MM.1S (cell line): ENCODE measurements at regions not wholly inside any gene's neighbourhood (a gene's known extent, or its start where the extent isn't known, plus 50 kb on each side); places are given as distances from the start of the nearest gene placed in this dataset.

ENCODE experiments used
- DNase-seq: peaks from one replicate; pipeline ENCODE4 v3.0.0-alpha.2; 2015
- H2AFZ ChIP-seq: fragments of 300-600 bp; sonication (generic); 2 replicates; pipeline ENCODE4 v1.6.0; 2016; ENCODE audit warnings: antibody characterized with exemption, low read length
- H3F3A ChIP-seq: fragments of 300-600 bp; sonication (generic); 2 replicates; pipeline ENCODE4 v1.6.1; 2016; ENCODE audit warnings: mild to moderate bottlenecking, antibody characterized with exemption, low read length, moderate library complexity, mixed read lengths; ENCODE audit not compliant: insufficient read depth
- H3K27ac ChIP-seq: fragments of 300-600 bp; sonication (generic); 2 replicates; pipeline ENCODE4 v1.5.1; 2016; ENCODE audit warnings: mild to moderate bottlenecking, low read length
- H3K27me3 ChIP-seq: fragments of 300-600 bp; sonication (generic); replicated peaks from 2 replicates; pipeline ENCODE4 v1.6.0; 2016; ENCODE audit warnings: low read length; ENCODE audit not compliant: insufficient read depth
- H3K36me3 ChIP-seq: fragments of 300-600 bp; sonication (generic); replicated peaks from 2 replicates; pipeline ENCODE4 v1.6.1; 2016; ENCODE audit warnings: mild to moderate bottlenecking, low read length, mixed read lengths; ENCODE audit not compliant: insufficient read depth
- H3K4me1 ChIP-seq: fragments of 300-600 bp; sonication (generic); 2 replicates; pipeline ENCODE4 v1.6.1; 2016; ENCODE audit warnings: low read length, mixed read lengths
- H3K4me2 ChIP-seq: fragments of 300-600 bp; sonication (generic); 2 replicates; pipeline ENCODE4 v1.6.0; 2016; ENCODE audit warnings: low read depth, low read length
- H3K4me3 ChIP-seq: fragments of 300-600 bp; sonication (generic); 2 replicates; pipeline ENCODE4 v1.5.1; 2016; ENCODE audit warnings: low read length, mixed read lengths
- H3K79me2 ChIP-seq: fragments of 300-600 bp; sonication (generic); 2 replicates; pipeline ENCODE4 v1.6.1; 2016; ENCODE audit warnings: mixed run types, low read length, mixed read lengths
- H3K9ac ChIP-seq: fragments of 300-600 bp; sonication (generic); 2 replicates; pipeline ENCODE4 v1.6.1; 2016; ENCODE audit warnings: low read length, mixed read lengths
- H3K9me2 ChIP-seq: fragments of 300-600 bp; sonication (generic); replicated peaks from 2 replicates; pipeline ENCODE4 v1.6.1; 2016; ENCODE audit warnings: mild to moderate bottlenecking, low read length, mixed read lengths; ENCODE audit not compliant: insufficient read depth
- H3K9me3 ChIP-seq: fragments of 300-600 bp; sonication (generic); replicated peaks from 2 replicates; pipeline ENCODE4 v1.6.1; 2016; ENCODE audit warnings: mild to moderate bottlenecking, low read length, mixed read lengths; ENCODE audit not compliant: insufficient read depth
- H4K20me1 ChIP-seq: fragments of 300-600 bp; sonication (generic); 2 replicates; pipeline ENCODE4 v1.6.1; 2016; ENCODE audit warnings: mild to moderate bottlenecking, low read length, moderate library complexity, mixed read lengths; ENCODE audit not compliant: insufficient read depth
- CTCF ChIP-seq: fragments of 300-600 bp; sonication (generic); IDR thresholded peaks from 2 replicates; pipeline ENCODE4 v1.5.1; 2016; ENCODE audit warnings: antibody characterized with exemption, low read length, mixed read lengths
- EZH2 ChIP-seq: fragments of 300-600 bp; sonication (generic); optimal IDR thresholded peaks from 2 replicates; pipeline ENCODE3; 2017; ENCODE audit warnings: low read depth, mild to moderate bottlenecking, antibody characterized with exemption, low read length, mixed read lengths
- EZH2phosphoT487 ChIP-seq: fragments of 300-600 bp; sonication (generic); IDR thresholded peaks from 2 replicates; pipeline ENCODE4 v1.6.1; 2018; ENCODE audit warnings: antibody characterized with exemption, low read length

DNA sequence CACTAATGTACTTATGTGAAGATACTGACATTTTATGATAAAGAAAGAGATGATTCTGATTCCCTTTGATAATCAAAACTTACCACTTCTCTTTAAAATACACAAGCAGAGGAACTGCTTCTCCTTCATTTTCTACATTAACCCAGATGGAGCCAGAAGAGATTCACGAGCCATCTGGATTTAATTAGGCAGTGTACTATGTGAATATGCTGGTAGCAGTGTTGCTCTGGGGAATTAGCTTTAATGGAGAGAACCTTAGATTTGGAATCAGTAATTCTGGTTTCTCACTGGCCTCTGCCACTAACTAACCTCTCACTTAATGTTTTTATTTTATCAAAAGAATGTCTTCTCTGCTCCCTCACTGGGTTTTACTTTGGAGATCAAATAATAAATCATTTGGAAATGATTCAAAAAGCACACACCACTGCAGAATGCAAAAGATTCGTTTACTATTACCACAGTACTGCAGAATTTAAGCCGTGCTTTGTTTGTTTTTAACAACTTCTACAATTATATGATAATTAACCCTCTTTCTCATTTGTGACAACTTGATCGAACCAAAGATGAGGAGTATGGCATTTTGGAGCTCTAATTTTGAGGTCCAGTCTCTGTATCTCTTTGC, 77.5 kb upstream of the PHYHIPL start:
- no peaks in the 10 kb centered on the region for H3K27me3 ChIP-seq
- H3K4me1 ChIP-seq, result no peaks in the 10 kb centered on the region
- no peaks in the 10 kb centered on the region for H4K20me1 ChIP-seq
- H3K9me3 ChIP-seq, result no peaks in the 10 kb centered on the region
- H3K27ac ChIP-seq, result no peak overlapping the region
- TF ChIP-seq EZH2phosphoT487, result no peak
- no peak for TF ChIP-seq EZH2
- no peak for TF ChIP-seq CTCF
- H2AFZ ChIP-seq, result no peak overlapping the region
- H3F3A ChIP-seq, result no peaks in the 10 kb centered on the region
- H3K4me3 ChIP-seq, result no peak overlapping the region
- no peak for DNase-seq
- H3K9me2 ChIP-seq, result no peaks in the 10 kb centered on the region
- H3K79me2 ChIP-seq, result no peaks in the 10 kb centered on the region
- no peak overlapping the region for H3K4me2 ChIP-seq
- H3K36me3 ChIP-seq, result no peaks in the 10 kb centered on the region
- H3K9ac ChIP-seq, result no peak overlapping the region

DNA sequence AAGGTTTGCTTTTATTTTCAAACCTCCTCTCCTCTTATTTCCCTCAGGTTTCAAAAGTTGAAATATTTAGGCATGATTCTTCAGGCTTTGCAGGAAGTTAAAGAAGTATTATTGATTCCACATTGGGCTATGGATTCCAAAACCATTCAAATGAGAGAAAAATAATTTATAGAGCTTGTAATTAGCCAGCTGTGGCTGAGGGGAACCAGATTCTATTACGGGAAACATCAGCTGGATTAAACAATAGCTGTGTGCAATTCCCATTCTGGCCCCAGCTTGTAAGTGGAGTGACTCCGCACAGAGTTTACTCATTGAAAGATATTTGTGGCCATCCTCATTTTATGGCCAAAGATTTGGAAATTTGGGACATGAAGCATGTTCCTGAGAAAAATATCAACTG, 77.0 kb upstream of the PHYHIPL start:
- Histone ChIP-seq H3K9me3 (no peaks in the 10 kb centered on the region), H3F3A (no peaks in the 10 kb centered on the region), H3K9me2 (no peaks in the 10 kb centered on the region), H3K36me3 (no peaks in the 10 kb centered on the region), H2AFZ (no peak overlapping the region), H3K4me3 (no peak overlapping the region), H3K79me2 (no peaks in the 10 kb centered on the region), H3K27ac (no peak overlapping the region), H3K27me3 (no peaks in the 10 kb centered on the region), H3K4me2 (no peak overlapping the region), H3K4me1 (no peaks in the 10 kb centered on the region), H3K9ac (no peak overlapping the region), H4K20me1 (no peaks in the 10 kb centered on the region)
- no peak for TF ChIP-seq EZH2phosphoT487
- DNase-seq, result no peak

- no peaks in the 10 kb centered on the region for H3K36me3 ChIP-seq
- no peak for DNase-seq
- H4K20me1 ChIP-seq, result no peaks in the 10 kb centered on the region
- no peaks in the 10 kb centered on the region for H3K9me3 ChIP-seq
- no peaks in the 10 kb centered on the region for H3K27me3 ChIP-seq
- H3K4me3 ChIP-seq, result no peak overlapping the region
- no peaks in the 10 kb centered on the region for H3K9me2 ChIP-seq
- no peak overlapping the region for H3K9ac ChIP-seq
- no peak overlapping the region for H3K4me2 ChIP-seq
- no peaks in the 10 kb centered on the region for H3K4me1 ChIP-seq
- H2AFZ ChIP-seq, result no peak overlapping the region
- H3F3A ChIP-seq, result no peaks in the 10 kb centered on the region
- H3K27ac ChIP-seq, result no peak overlapping the region
- no peak for TF ChIP-seq CTCF
- TF ChIP-seq EZH2phosphoT487, result no peak
- TF ChIP-seq EZH2, result no peak
- H3K79me2 ChIP-seq, result no peaks in the 10 kb centered on the region
Observed at GRCh38 chr10:59102394-59102793, 74.0 kb upstream of the PHYHIPL start.

DNA sequence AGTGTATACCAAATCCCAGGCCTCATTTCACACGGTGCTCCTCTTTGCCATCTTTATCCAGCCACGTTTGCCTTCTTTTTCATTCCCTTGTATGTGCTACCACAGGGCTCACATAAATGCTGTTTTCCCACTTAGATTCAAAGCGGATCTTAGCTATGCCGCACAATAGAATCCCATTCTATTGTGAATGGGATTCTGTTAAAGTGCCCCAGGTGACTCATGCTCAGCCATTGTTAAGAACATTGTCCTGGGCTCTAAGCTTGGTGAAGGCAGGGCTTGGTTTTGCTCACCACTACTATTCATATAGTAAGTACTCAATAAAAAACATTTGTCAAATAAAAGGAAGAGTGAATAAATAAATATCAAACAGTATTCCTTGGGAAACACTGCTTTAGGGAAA, 72.3 kb upstream of the PHYHIPL start:
- TF ChIP-seq EZH2phosphoT487, result no peak
- H3K27me3 ChIP-seq, result no peaks in the 10 kb centered on the region
- H2AFZ ChIP-seq, result no peak overlapping the region
- no peak overlapping the region for H3K9ac ChIP-seq
- H3K4me2 ChIP-seq, result no peak overlapping the region
- H3K36me3 ChIP-seq, result no peaks in the 10 kb centered on the region
- H3K27ac ChIP-seq, result no peak overlapping the region
- H3F3A ChIP-seq, result no peaks in the 10 kb centered on the region
- no peak for DNase-seq
- no peaks in the 10 kb centered on the region for H3K4me1 ChIP-seq
- no peaks in the 10 kb centered on the region for H3K9me2 ChIP-seq
- no peaks in the 10 kb centered on the region for H3K9me3 ChIP-seq
- no peak overlapping the region for H3K4me3 ChIP-seq
- no peaks in the 10 kb centered on the region for H3K79me2 ChIP-seq
- H4K20me1 ChIP-seq, result no peaks in the 10 kb centered on the region
